SK-N-SH (cell line): ENCODE measurements at regions not wholly inside any gene's neighbourhood (a gene's known extent, or its start where the extent isn't known, plus 50 kb on each side); places are given as distances from the start of the nearest gene placed in this dataset.

ENCODE experiments used
- CTCF ChIA-PET: fragments of 300-600, 350-600 bp; formaldehyde crosslinking; extraction: SDS; loops from one replicate; lab custom pipeline; 2021; lab: Yijun Ruan, JAX
- POLR2A ChIA-PET: fragments of 350-600 bp; sonication (Branson Sonifier 250); formaldehyde crosslinking; extraction: SDS; loops from one replicate; lab custom pipeline; 2020; ENCODE audit warnings: antibody characterized with exemption, inconsistent platforms; lab: Yijun Ruan, JAX
- DNase-seq: peaks from one replicate; pipeline ENCODE4 v3.0.0; 2012
- H2AFZ ChIP-seq: fragments of 200-600 bp; sonication (generic); 2 replicates; pipeline ENCODE4 v1.8.1; 2016; ENCODE audit warnings: antibody characterized with exemption, mild to moderate bottlenecking, low read depth
- H3F3A ChIP-seq: fragments of 200-600 bp; sonication (generic); replicated peaks from 2 replicates; pipeline ENCODE3; 2016; ENCODE audit warnings: antibody characterized with exemption, mild to moderate bottlenecking; ENCODE audit not compliant: insufficient read depth
- H3K27ac ChIP-seq, 2 experiments: fragments of 200-500 bp in 1 of 2; fragments of 200-600 bp in 1 of 2; sonication (Bioruptor generic) in 1 of 2; sonication (generic), shearing (Covaris generic) in 1 of 2; 2 replicates each; pipeline versions ENCODE4 v1.5.1 to v1.6.1; 2014 to 2016; ENCODE audit warnings: low read depth in 2 of 2, inconsistent platforms in 1 of 2, low read length in 1 of 2, mild to moderate bottlenecking in 1 of 2, mixed read lengths in 1 of 2
- H3K27me3 ChIP-seq: fragments of 200-600 bp; sonication (generic), shearing (Covaris generic); 2 replicates; pipeline ENCODE4 v1.6.1; 2016; ENCODE audit warnings: mixed run types; ENCODE audit not compliant: insufficient read depth
- H3K36me3 ChIP-seq, 2 experiments: fragments of 200-500 bp in 1 of 2; fragments of 200-600 bp in 1 of 2; sonication (Bioruptor generic) in 1 of 2; sonication (generic) in 1 of 2; replicated peaks in 1 of 2; 2 replicates each; pipeline versions ENCODE3 to v1.5.1; 2014 to 2016; ENCODE audit warnings: low read length in 1 of 2, mild to moderate bottlenecking in 1 of 2; ENCODE audit not compliant: insufficient read depth in 2 of 2, control insufficient read depth in 1 of 2
- H3K4me1 ChIP-seq, 2 experiments: fragments of 200-500 bp in 1 of 2; fragments of 200-600 bp in 1 of 2; sonication (Bioruptor generic) in 1 of 2; sonication (generic), shearing (Covaris generic) in 1 of 2; 2 replicates each; pipeline versions ENCODE4 v1.5.1 to v1.6.1; 2014 to 2016; ENCODE audit warnings: low read depth in 1 of 2, low read length in 1 of 2, mixed run types in 1 of 2; ENCODE audit not compliant: insufficient read depth in 2 of 2, control insufficient read depth in 1 of 2
- H3K4me2 ChIP-seq: fragments of 200-600 bp; sonication (generic), shearing (Covaris generic); 2 replicates; pipeline ENCODE4 v1.6.1; 2017; ENCODE audit warnings: mixed run types
- H3K4me3 ChIP-seq, 2 experiments: fragments of 200-500 bp in 1 of 2; fragments of 200-600 bp in 1 of 2; sonication (Bioruptor generic) in 1 of 2; sonication (generic), shearing (Covaris generic) in 1 of 2; 2 replicates each; pipeline versions ENCODE4 v1.5.1 to v1.8.1; 2014 to 2016; ENCODE audit warnings: low read depth in 2 of 2, inconsistent platforms in 1 of 2, low read length in 1 of 2, mild to moderate bottlenecking in 1 of 2, mixed read lengths in 1 of 2, moderate library complexity in 1 of 2
- H3K79me2 ChIP-seq: fragments of 200-600 bp; sonication (generic); 2 replicates; pipeline ENCODE4 v1.8.1; 2017; ENCODE audit warnings: mild to moderate bottlenecking; ENCODE audit not compliant: insufficient read depth
- H3K9ac ChIP-seq: fragments of 200-600 bp; sonication (generic); 2 replicates; pipeline ENCODE4 v1.6.1; 2017; ENCODE audit warnings: mixed run types
- H3K9me2 ChIP-seq: fragments of 200-600 bp; sonication (generic); 2 replicates; pipeline ENCODE4 v1.6.1; 2017; ENCODE audit warnings: mixed run types
- H3K9me3 ChIP-seq: fragments of 200-600 bp; sonication (generic); 2 replicates; pipeline ENCODE4 v1.6.1; 2017; ENCODE audit warnings: mixed run types, mild to moderate bottlenecking, moderate library complexity
- H4K20me1 ChIP-seq: fragments of 200-600 bp; sonication (generic); 2 replicates; pipeline ENCODE4 v1.6.1; 2017; ENCODE audit warnings: mild to moderate bottlenecking, mixed run types; ENCODE audit not compliant: insufficient read depth
- CHD2 ChIP-seq: fragments of 150-350 bp; IDR thresholded peaks from 2 replicates; pipeline ENCODE4 v1.6.1; 2018; ENCODE audit warnings: low read length; ENCODE audit not compliant: partially characterized antibody
- ELF1 ChIP-seq: IDR thresholded peaks from 2 replicates; pipeline ENCODE4 v1.4.0; 2012
- FOSL2 ChIP-seq: IDR thresholded peaks from 2 replicates; pipeline ENCODE4 v1.4.0; 2012; ENCODE audit warnings: low read depth, mild to moderate bottlenecking, moderate library complexity, borderline replicate concordance
- GABPA ChIP-seq: IDR thresholded peaks from 2 replicates; pipeline ENCODE4 v1.4.0; 2012; ENCODE audit warnings: low read depth, mild to moderate bottlenecking
- GATA2 ChIP-seq: sonication (generic); formaldehyde crosslinking; IDR thresholded peaks from 2 replicates; pipeline ENCODE4 v1.5.0; 2020; ENCODE audit warnings: mild to moderate bottlenecking, missing genetic modification reagents
- MEF2A ChIP-seq: IDR thresholded peaks from 2 replicates; pipeline ENCODE4 v1.4.0; 2012; ENCODE audit warnings: low read depth, borderline replicate concordance
- NRF1 ChIP-seq: IDR thresholded peaks from 2 replicates; pipeline ENCODE4 v1.6.1; 2012; ENCODE audit warnings: low read depth, mild to moderate bottlenecking, low read length
- POLR2AphosphoS5 ChIP-seq: IDR thresholded peaks from 2 replicates; pipeline ENCODE4 v1.6.1; 2012; ENCODE audit warnings: low read depth, low read length
- RAD21 ChIP-seq: IDR thresholded peaks from 2 replicates; pipeline ENCODE4 v1.6.1; 2012; ENCODE audit warnings: mild to moderate bottlenecking, low read length
- RCOR1 ChIP-seq: fragments of 150-350 bp; IDR thresholded peaks from 2 replicates; pipeline ENCODE4 v1.6.1; 2017; ENCODE audit warnings: antibody characterized with exemption, low read length
- RFX5 ChIP-seq: IDR thresholded peaks from 2 replicates; pipeline ENCODE4 v1.6.1; 2012; ENCODE audit warnings: mild to moderate bottlenecking, improper control_type of control experiment, low read length
- RXRA ChIP-seq: IDR thresholded peaks from 2 replicates; pipeline ENCODE4 v1.4.0; 2012; ENCODE audit warnings: low read depth, mild to moderate bottlenecking, borderline replicate concordance
- SIN3A ChIP-seq: IDR thresholded peaks from 2 replicates; pipeline ENCODE4 v1.6.1; 2012; ENCODE audit warnings: low read depth, mild to moderate bottlenecking, low read length, moderate library complexity, borderline replicate concordance
- SMC3 ChIP-seq: IDR thresholded peaks from 2 replicates; pipeline ENCODE4 v1.6.1; 2012; ENCODE audit warnings: low read depth, low read length, improper control_type of control experiment
- TAF1 ChIP-seq: IDR thresholded peaks from 2 replicates; pipeline ENCODE4 v1.6.1; 2012; ENCODE audit warnings: low read depth, mild to moderate bottlenecking, low read length, moderate library complexity, borderline replicate concordance
- YY1 ChIP-seq: IDR thresholded peaks from 2 replicates; pipeline ENCODE4 v1.4.0; 2012; ENCODE audit warnings: low read depth, mild to moderate bottlenecking
- WGBS: methylation state at CpG from one replicate; pipeline ENCODE4 v1.1.6; 2017; ENCODE audit warnings: low lambda C conversion rate; 5-methylcytosine and 5-hydroxymethylcytosine counted together
- TF ChIP-seq, protein P1 (sequence below): fragments of 150-350 bp; IDR thresholded peaks from 2 replicates; pipeline ENCODE4 v1.6.1; 2017; ENCODE audit warnings: antibody characterized with exemption, low read length, low read depth, borderline replicate concordance
- TF ChIP-seq, protein P2 (sequence below): IDR thresholded peaks from 2 replicates; pipeline ENCODE4; 2012
- TF ChIP-seq, protein P3 (sequence below): IDR thresholded peaks from 2 replicates; pipeline ENCODE4 v1.6.1; 2012; ENCODE audit warnings: mild to moderate bottlenecking, low read depth, low read length, moderate library complexity
- TF ChIP-seq, protein P4 (sequence below): IDR thresholded peaks from 2 replicates; pipeline ENCODE4 v1.4.0; 2012; ENCODE audit warnings: low read depth

DNA sequence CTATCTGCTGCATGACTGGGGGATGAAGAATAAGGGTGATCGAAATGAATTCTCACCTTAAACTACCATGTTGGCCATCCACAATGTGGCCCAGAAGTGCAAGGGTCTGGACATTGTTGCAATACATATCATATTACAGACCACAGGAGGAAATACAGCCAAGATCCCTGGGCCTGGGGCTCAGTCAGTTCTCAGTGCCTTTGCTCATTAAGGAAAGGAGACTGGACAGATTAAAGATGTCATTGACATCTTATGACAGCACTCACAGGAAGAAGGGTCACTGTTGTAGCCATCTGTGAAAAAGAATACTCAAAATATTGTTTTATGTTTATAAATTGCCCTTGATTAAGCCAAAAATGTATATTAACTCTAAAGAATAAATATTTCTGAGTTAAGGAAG, 1345.2 kb downstream of the FSTL5 start:
- no peak for DNase-seq
- Histone ChIP-seq H2AFZ (no peak overlapping the region), H3K9ac (no peak overlapping the region), H3K36me3 (no peaks in the 10 kb centered on the region), H3K4me1 (no peaks in the 10 kb centered on the region), H3K79me2 (no peaks in the 10 kb centered on the region), H3K9me2 (no peaks in the 10 kb centered on the region), H3K4me3 (no peak overlapping the region), H4K20me1 (no peaks in the 10 kb centered on the region), H3K27me3 (no peaks in the 10 kb centered on the region), H3K9me3 (no peaks in the 10 kb centered on the region; the same call in 1 of the 2 replicates), H3K27ac (no peak overlapping the region), H3F3A (no peaks in the 10 kb centered on the region), H3K4me2 (no peak overlapping the region)
- CTCF ChIA-PET, result no interaction called here
- POLR2A ChIA-PET, result no interaction called here
- WGBS, result 25% methylated on average over 1 of the region's 1 CpG
- TF ChIP-seq, protein P1, sequence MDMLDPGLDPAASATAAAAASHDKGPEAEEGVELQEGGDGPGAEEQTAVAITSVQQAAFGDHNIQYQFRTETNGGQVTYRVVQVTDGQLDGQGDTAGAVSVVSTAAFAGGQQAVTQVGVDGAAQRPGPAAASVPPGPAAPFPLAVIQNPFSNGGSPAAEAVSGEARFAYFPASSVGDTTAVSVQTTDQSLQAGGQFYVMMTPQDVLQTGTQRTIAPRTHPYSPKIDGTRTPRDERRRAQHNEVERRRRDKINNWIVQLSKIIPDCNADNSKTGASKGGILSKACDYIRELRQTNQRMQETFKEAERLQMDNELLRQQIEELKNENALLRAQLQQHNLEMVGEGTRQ, result no peak
- TF ChIP-seq, protein P2, sequence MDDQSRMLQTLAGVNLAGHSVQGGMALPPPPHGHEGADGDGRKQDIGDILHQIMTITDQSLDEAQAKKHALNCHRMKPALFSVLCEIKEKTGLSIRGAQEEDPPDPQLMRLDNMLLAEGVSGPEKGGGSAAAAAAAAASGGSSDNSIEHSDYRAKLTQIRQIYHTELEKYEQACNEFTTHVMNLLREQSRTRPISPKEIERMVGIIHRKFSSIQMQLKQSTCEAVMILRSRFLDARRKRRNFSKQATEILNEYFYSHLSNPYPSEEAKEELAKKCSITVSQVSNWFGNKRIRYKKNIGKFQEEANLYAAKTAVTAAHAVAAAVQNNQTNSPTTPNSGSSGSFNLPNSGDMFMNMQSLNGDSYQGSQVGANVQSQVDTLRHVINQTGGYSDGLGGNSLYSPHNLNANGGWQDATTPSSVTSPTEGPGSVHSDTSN, result no peak
- TF ChIP-seq YY1, result no peak
- no peak for TF ChIP-seq ELF1
- TF ChIP-seq POLR2AphosphoS5, result no peak
- TF ChIP-seq RCOR1, result no peak
- TF ChIP-seq, protein P3, sequence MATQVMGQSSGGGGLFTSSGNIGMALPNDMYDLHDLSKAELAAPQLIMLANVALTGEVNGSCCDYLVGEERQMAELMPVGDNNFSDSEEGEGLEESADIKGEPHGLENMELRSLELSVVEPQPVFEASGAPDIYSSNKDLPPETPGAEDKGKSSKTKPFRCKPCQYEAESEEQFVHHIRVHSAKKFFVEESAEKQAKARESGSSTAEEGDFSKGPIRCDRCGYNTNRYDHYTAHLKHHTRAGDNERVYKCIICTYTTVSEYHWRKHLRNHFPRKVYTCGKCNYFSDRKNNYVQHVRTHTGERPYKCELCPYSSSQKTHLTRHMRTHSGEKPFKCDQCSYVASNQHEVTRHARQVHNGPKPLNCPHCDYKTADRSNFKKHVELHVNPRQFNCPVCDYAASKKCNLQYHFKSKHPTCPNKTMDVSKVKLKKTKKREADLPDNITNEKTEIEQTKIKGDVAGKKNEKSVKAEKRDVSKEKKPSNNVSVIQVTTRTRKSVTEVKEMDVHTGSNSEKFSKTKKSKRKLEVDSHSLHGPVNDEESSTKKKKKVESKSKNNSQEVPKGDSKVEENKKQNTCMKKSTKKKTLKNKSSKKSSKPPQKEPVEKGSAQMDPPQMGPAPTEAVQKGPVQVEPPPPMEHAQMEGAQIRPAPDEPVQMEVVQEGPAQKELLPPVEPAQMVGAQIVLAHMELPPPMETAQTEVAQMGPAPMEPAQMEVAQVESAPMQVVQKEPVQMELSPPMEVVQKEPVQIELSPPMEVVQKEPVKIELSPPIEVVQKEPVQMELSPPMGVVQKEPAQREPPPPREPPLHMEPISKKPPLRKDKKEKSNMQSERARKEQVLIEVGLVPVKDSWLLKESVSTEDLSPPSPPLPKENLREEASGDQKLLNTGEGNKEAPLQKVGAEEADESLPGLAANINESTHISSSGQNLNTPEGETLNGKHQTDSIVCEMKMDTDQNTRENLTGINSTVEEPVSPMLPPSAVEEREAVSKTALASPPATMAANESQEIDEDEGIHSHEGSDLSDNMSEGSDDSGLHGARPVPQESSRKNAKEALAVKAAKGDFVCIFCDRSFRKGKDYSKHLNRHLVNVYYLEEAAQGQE, result no peak
- TF ChIP-seq SIN3A, result no peak
- TF ChIP-seq GATA2 (CRISPR knock-in tag), result no peak
- TF ChIP-seq NRF1, result no peak
- TF ChIP-seq CHD2, result no peak
- no peak for TF ChIP-seq MEF2A
- TF ChIP-seq, protein P4, sequence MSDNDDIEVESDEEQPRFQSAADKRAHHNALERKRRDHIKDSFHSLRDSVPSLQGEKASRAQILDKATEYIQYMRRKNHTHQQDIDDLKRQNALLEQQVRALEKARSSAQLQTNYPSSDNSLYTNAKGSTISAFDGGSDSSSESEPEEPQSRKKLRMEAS, result no peak
- no peak for TF ChIP-seq SMC3
- no peak for TF ChIP-seq RAD21
- no peak for TF ChIP-seq GABPA
- no peak for TF ChIP-seq TAF1
- TF ChIP-seq RFX5, result no peak
- TF ChIP-seq RXRA, result no peak
- no peak for TF ChIP-seq FOSL2
